NT2/D1 (cell line): ENCODE measurements at regions not wholly inside any gene's neighbourhood (a gene's known extent, or its start where the extent isn't known, plus 50 kb on each side); places are given as distances from the start of the nearest gene placed in this dataset.

Source experiments
- SUZ12 ChIP-seq: IDR thresholded peaks from 2 replicates; pipeline ENCODE4 v1.6.1; 2011; ENCODE audit not compliant: insufficient read length, insufficient read depth; ENCODE audit errors: extremely low read depth
- ZNF274 ChIP-seq: IDR thresholded peaks from 2 replicates; pipeline ENCODE4 v1.6.1; 2011; ENCODE audit warnings: mild to moderate bottlenecking, low read depth, low read length

DNA sequence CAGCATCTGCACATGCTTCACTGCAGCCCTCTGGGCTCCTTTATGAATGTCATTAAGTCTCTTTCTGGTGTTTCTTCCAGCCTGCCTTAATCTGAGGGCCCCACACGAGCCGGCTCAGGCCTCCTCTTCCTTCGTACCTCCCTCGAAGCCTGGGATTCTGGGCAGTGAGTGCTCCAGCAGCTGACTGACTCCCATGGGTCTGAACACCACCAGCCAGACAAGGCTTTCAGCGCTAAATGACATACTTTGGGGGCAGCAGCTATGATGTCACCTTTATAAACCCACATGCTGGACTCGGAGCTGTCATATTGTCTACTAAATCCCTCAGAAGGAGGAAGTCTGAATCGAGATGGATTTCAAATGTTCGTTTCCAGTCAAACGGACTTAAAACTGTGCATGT is 127.1 kb downstream of the TRIM29 start:
- TF ChIP-seq ZNF274 (no peak), SUZ12 (no peak)
